GM18861 (cell line): ENCODE measurements at regions not wholly inside any gene's neighbourhood (a gene's known extent, or its start where the extent isn't known, plus 50 kb on each side); places are given as distances from the start of the nearest gene placed in this dataset.

Experiments used
- ATAC-seq: cut with Tn5 transposase; IDR thresholded peaks from one replicate; pipeline ENCODE4 v1.9.1; 2021; ENCODE audit not compliant: unreplicated experiment

- no peak for ATAC-seq
Measured at GRCh38 chr2:226063704-226064440, 664.4 kb downstream of the NYAP2 start.

- no peak for ATAC-seq
Measured at GRCh38 chr2:226059961-226060627, 660.6 kb downstream of the NYAP2 start.

GRCh38 chr2:226057914-226058313 is 658.4 kb downstream of the NYAP2 start:
- ATAC-seq: no peak

GRCh38 chr2:226057365-226057764 is 657.9 kb downstream of the NYAP2 start:
- ATAC-seq: no peak

GRCh38 chr2:226052772-226053416 is 653.4 kb downstream of the NYAP2 start:
- no peak for ATAC-seq

GRCh38 chr2:226050822-226051221 is 651.3 kb downstream of the NYAP2 start:
- no peak for ATAC-seq

- no peak for ATAC-seq
Measured at GRCh38 chr2:226048611-226049010, 649.1 kb downstream of the NYAP2 start.

- no peak for ATAC-seq
Measured at GRCh38 chr2:226045080-226045479, 645.6 kb downstream of the NYAP2 start.

GRCh38 chr2:226040344-226040900 is 640.9 kb downstream of the NYAP2 start:
- no peak for ATAC-seq

GRCh38 chr2:226037526-226037925 is 638.0 kb downstream of the NYAP2 start:
- ATAC-seq: no peak

- no peak for ATAC-seq
Measured at GRCh38 chr2:226031647-226032501, 632.4 kb downstream of the NYAP2 start.

GRCh38 chr2:226030788-226031646 is 631.5 kb downstream of the NYAP2 start:
- no peak for ATAC-seq

- ATAC-seq: no peak
Measured at GRCh38 chr2:226030369-226030768, 630.9 kb downstream of the NYAP2 start.

- ATAC-seq: no peak
Measured at GRCh38 chr2:226023946-226024345, 624.4 kb downstream of the NYAP2 start.

GRCh38 chr2:226023383-226023782 is 623.9 kb downstream of the NYAP2 start:
- ATAC-seq: no peak

GRCh38 chr2:226020956-226021355 is 621.4 kb downstream of the NYAP2 start:
- no peak for ATAC-seq

- no peak for ATAC-seq
Measured at GRCh38 chr2:226020176-226020575, 620.7 kb downstream of the NYAP2 start.

GRCh38 chr2:226018641-226019040 is 619.1 kb downstream of the NYAP2 start:
- no peak for ATAC-seq

GRCh38 chr2:226017537-226017936 is 618.0 kb downstream of the NYAP2 start:
- ATAC-seq: no peak

GRCh38 chr2:226017107-226017506 is 617.6 kb downstream of the NYAP2 start:
- no peak for ATAC-seq
